ENCODE measurements at regions not wholly inside any gene's neighbourhood (a gene's known extent, or its start where the extent isn't known, plus 50 kb on each side); places are given as distances from the start of the nearest gene placed in this dataset.
"Not testable (repeated sequence)": the region's sequence is repeated elsewhere in the genome, so short reads cannot be mapped to it uniquely, and the experiment has no call there.

GRCh38 chr12:131357185-131357747 is 353.6 kb upstream of the SFSWAP start:
- no peak for DNase-seq (ENCODE audit: low read depth in 2 of 2)

- DNase-seq (ENCODE audit: low read depth in 2 of 2): no peak
Observed at GRCh38 chr12:131357920-131358319, 353.0 kb upstream of the SFSWAP start.

- DNase-seq (ENCODE audit: low read depth in 2 of 2): no peak
Observed at GRCh38 chr12:131362291-131363211, 348.3 kb upstream of the SFSWAP start.

GRCh38 chr12:131363393-131363792 is 347.5 kb upstream of the SFSWAP start:
- no peak for DNase-seq (ENCODE audit: low read depth in 2 of 2)

DNA sequence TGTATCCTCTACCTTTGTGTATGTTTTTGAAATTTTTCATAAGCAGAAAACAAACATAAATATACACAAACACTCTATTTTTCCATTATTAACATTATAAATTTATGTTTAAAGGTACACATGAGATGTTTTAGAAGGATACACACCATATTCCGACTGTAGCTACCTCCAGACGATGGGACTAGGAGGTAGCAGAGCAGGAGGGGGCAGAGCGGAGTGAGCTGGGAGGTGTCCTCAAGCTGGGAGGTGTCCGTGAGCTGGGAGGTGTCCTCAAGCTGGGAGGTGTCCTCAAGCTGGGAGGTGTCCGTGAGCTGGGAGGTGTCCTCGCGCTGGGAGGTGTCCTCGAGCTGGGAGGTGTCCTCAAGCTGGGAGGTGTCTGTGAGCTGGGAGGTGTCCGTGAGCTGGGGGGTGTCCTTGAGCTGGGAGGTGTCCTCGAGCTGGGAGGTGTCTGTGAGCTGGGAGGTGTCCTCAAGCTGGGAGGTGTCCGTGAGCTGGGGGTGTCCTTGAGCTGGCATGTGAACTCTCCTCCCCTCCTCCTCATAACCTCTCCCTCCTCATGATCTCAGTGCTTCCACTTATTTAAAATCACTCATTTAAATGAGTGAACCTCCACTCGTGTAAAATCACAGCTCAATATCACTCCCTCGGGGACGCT is 346.9 kb upstream of the SFSWAP start:
- no peak for DNase-seq (ENCODE audit: low read depth in 2 of 2)

- no peak for DNase-seq (ENCODE audit: low read depth in 2 of 2)
Observed at GRCh38 chr12:131364903-131365820, 345.7 kb upstream of the SFSWAP start.

GRCh38 chr12:131365821-131366260 is 345.0 kb upstream of the SFSWAP start:
- no peak for DNase-seq (ENCODE audit: low read depth in 2 of 2)

DNA sequence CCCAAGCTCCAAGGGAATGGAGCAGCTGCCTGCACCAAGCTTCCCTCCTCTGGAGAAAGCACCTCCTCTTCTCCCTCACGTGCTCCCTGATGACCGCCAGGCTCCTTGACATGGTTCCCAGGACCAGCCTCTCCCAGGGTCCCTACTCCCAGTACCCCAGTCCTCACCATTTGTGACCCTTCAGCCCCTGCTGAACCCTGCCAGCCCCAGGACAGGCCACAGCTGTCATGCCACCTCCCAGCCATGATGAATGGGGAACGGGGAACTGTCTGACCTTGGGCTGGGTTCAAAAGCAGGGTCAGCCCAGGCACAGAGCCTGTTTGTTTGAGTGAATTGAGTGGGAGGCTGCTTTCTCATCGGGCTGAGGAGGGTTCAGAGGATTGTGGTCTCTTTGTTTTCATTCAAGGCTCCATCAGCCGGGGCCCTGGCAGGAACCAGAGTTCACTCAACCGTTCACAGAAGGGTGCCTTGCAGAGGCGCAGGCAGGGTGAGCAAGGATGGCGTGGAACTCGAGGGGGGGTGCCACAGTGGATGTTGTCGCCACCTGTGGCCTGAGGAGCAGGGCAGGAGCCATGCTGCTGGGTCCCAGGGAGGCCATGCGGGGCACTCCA is 344.5 kb upstream of the SFSWAP start:
- no peak for DNase-seq (ENCODE audit: low read depth in 2 of 2)

- not testable (repeated sequence) for DNase-seq (ENCODE audit: low read depth in 2 of 2)
Observed at GRCh38 chr12:131367067-131367982, 343.6 kb upstream of the SFSWAP start.

- DNase-seq (ENCODE audit: low read depth in 2 of 2): no peak
Observed at GRCh38 chr12:131367983-131368667, 342.8 kb upstream of the SFSWAP start.

- DNase-seq (ENCODE audit: low read depth in 2 of 2): no peak
Observed at GRCh38 chr12:131368668-131369071, 342.2 kb upstream of the SFSWAP start.

DNA sequence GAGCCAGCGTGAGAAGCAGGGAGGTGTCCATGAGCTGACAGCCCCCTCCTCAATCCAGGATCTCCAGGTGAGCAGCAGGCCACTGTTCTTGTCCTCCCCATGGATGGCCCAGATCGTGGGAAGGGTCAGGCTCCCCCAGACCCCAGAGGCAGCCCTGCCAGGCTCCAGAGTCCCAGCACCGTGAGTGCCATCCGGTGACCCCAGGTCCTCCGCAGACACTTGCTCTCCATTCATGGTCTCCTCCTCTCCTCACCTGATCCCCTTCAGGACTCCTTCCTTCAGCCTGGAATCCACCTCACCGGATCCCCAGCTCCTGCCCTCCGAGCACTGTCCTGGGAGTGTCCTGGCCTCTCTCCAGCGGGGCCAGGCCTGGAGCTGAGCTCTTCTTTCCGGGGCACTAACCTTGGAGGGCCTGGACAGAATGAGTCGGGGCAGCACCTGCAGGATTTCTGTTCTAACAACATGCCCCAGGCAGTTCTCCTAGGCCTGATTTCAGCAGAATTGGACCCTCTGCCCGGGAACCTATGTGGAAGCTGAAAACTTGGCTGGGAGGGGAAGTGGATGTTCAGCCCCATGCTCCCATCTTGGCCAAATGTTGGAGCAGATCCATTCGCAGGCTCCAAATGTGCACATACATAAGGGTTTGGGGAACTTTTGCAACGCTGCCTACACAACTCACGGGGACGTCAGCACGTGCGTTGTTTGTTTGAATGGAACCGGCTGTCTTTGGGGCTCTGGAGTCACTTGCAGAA is 341.6 kb upstream of the SFSWAP start:
- no peak for DNase-seq (ENCODE audit: low read depth in 2 of 2)

DNA sequence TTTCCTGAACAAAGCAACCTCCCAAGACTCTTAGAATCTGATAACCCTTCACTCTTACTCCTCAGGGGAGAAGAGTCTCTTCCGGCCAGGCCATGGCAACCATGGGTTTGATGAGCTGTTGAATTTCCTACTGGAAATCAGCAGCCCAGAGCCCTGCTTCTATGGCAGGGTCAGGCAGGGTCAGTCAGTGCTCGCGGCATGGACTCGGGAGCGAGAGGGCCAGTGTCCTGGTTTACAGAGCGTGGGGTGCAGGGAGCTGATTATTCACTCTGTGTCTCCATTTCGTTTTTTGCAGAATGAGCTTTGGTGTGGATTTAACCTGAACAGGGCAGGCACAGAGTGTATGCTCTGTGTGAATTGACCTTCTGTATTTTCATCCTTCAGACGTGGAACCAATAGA is 340.6 kb upstream of the SFSWAP start:
- DNase-seq (ENCODE audit: low read depth in 2 of 2): no peak

- DNase-seq (ENCODE audit: low read depth in 2 of 2): no peak
Observed at GRCh38 chr12:131370791-131371347, 340.0 kb upstream of the SFSWAP start.

GRCh38 chr12:131371401-131372170 is 339.3 kb upstream of the SFSWAP start:
- no peak for DNase-seq (ENCODE audit: low read depth in 2 of 2)

DNA sequence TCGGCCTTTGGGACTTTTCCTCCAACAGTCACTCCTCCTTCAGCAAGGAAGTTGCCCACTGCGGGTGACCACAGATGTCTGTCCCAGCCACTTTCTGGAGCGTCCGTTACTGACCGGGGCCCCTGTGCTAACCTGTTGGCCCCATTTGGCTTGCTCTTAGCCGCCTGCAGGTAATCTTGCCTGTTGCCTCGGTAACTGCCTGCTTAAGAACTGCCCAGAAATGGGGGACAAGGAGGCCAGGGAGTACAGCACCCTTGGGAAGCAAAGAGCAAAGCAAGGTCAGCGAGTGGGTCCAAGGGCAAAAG is 338.8 kb upstream of the SFSWAP start:
- DNase-seq (ENCODE audit: low read depth in 2 of 2): no peak

GRCh38 chr12:131372706-131373195 is 338.1 kb upstream of the SFSWAP start:
- DNase-seq (ENCODE audit: low read depth in 2 of 2): no peak

Data from stimulated activated CD4-positive, alpha-beta T cell treated with anti-CD3 and anti-CD28 coated beads, Interleukin-12 subunit alpha, Interleukin-12 subunit beta, amount 100 ng/mL, for 24 hours (primary cell).